ENCODE measurements at regions not wholly inside any gene's neighbourhood (a gene's known extent, or its start where the extent isn't known, plus 50 kb on each side); places are given as distances from the start of the nearest gene placed in this dataset.

GRCh38 chr11:114848027-114848426, 169.7 kb downstream of the NXPE2 start:
- no peak overlapping the region for H3K4me3 Mint-ChIP-seq (ENCODE audit: unreplicated experiment)
- no peak overlapping the region for H3K27ac Mint-ChIP-seq (ENCODE audit: unreplicated experiment)
- peaks cover 6% of the 10 kb centered on the region for H3K9me3 Mint-ChIP-seq (ENCODE audit: unreplicated experiment)
- H3K9me3 ChIP-seq: no peaks in the 10 kb centered on the region
- no peak for DNase-seq
- no peaks in the 10 kb centered on the region; the same call in 1 of the 2 replicates for H3K27me3 ChIP-seq (replicated peaks; ENCODE audit: control insufficient read depth, insufficient read depth, low read length)
- H3K36me3 Mint-ChIP-seq (ENCODE audit: insufficient read depth, unreplicated experiment): no peaks in the 10 kb centered on the region
- no peak overlapping the region for H3K4me3 ChIP-seq (ENCODE audit: low read depth, low read length)
- no peak for TF ChIP-seq CTCF (IDR thresholded peaks at IDR 0.05; ENCODE audit: insufficient read depth in 1 of 2, low read depth in 1 of 2, low read length in 1 of 2, severe bottlenecking in 1 of 2, unreplicated experiment in 1 of 2)
- no peaks in the 10 kb centered on the region for H3K4me1 ChIP-seq
- no peaks in the 10 kb centered on the region for H3K36me3 ChIP-seq (ENCODE audit: control insufficient read depth, insufficient read depth, low read length)
- H3K4me1 Mint-ChIP-seq (ENCODE audit: low read depth, unreplicated experiment): no peaks in the 10 kb centered on the region
- CTCF ChIA-PET: no interaction called here
- intact Hi-C loops (cut with micrococcal nuclease; ENCODE audit: unreplicated experiment): no loop called here
- H3K27me3 Mint-ChIP-seq (ENCODE audit: insufficient read depth, unreplicated experiment): peaks cover 29% of the 10 kb centered on the region
- POLR2A ChIA-PET: no interaction called here
- no TSS peak for BruUV-seq (replicated peaks)

DNA sequence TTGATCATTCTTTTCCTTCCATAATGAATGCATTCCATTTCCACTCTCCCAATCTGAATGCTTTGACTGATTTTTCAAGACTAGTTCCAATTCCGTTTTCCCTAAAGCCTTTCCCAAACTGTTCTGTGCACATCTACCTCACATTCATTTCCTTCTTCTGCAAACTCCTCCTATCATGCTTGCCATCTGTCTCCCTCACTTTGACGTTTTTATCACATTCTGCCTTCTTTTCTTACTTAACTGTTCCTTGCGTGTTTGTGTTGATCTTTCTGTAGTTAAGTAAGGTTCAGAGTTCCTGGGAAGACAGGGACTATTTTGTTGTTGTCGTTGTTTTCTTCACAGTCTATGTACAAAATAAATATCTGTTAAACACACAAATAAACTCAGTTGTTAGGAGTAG, 179.0 kb downstream of the NXPE2 start:
- no peaks in the 10 kb centered on the region for H3K9me3 Mint-ChIP-seq (ENCODE audit: unreplicated experiment)
- peaks cover 18% of the 10 kb centered on the region for H3K27me3 Mint-ChIP-seq (ENCODE audit: insufficient read depth, unreplicated experiment)
- ChIA-PET POLR2A (no interaction called here), CTCF (no interaction called here)
- H3K4me1 ChIP-seq: no peaks in the 10 kb centered on the region
- no peaks in the 10 kb centered on the region for H3K36me3 Mint-ChIP-seq (ENCODE audit: insufficient read depth, unreplicated experiment)
- H3K36me3 ChIP-seq (ENCODE audit: control insufficient read depth, insufficient read depth, low read length): no peaks in the 10 kb centered on the region
- H3K4me3 Mint-ChIP-seq (ENCODE audit: unreplicated experiment): no peak overlapping the region
- H3K4me1 Mint-ChIP-seq (ENCODE audit: low read depth, unreplicated experiment): no peaks in the 10 kb centered on the region
- H3K27me3 ChIP-seq (replicated peaks; ENCODE audit: control insufficient read depth, insufficient read depth, low read length): no peaks in the 10 kb centered on the region; the same call in none of the 2 replicates
- no TSS peak for BruUV-seq (replicated peaks)
- no peak for TF ChIP-seq CTCF (IDR thresholded peaks at IDR 0.05; ENCODE audit: insufficient read depth in 1 of 2, low read depth in 1 of 2, low read length in 1 of 2, severe bottlenecking in 1 of 2, unreplicated experiment in 1 of 2)
- no peak overlapping the region for H3K4me3 ChIP-seq (ENCODE audit: low read depth, low read length)
- no peak for DNase-seq
- H3K27ac Mint-ChIP-seq (ENCODE audit: unreplicated experiment): no peak overlapping the region
- no peaks in the 10 kb centered on the region for H3K9me3 ChIP-seq
- intact Hi-C loops (cut with micrococcal nuclease; ENCODE audit: unreplicated experiment): no loop called here

- no peaks in the 10 kb centered on the region for H3K9me3 ChIP-seq
- POLR2A ChIA-PET: no interaction called here
These were observed 186.6 kb downstream of the NXPE2 start for GRCh38 chr11:114864896-114865295.

More at GRCh38 chr11:114864896-114865295, 186.6 kb downstream of the NXPE2 start:
- Mint-ChIP-seq H3K27me3 (ENCODE audit: insufficient read depth, unreplicated experiment) (peaks cover 16% of the 10 kb centered on the region), H3K4me1 (ENCODE audit: low read depth, unreplicated experiment) (no peaks in the 10 kb centered on the region), H3K27ac (ENCODE audit: unreplicated experiment) (no peak overlapping the region), H3K36me3 (ENCODE audit: insufficient read depth, unreplicated experiment) (no peaks in the 10 kb centered on the region), H3K4me3 (ENCODE audit: unreplicated experiment) (no peak overlapping the region), H3K9me3 (ENCODE audit: unreplicated experiment) (no peaks in the 10 kb centered on the region)
- DNase-seq: no peak
- Histone ChIP-seq H3K4me3 (ENCODE audit: low read depth, low read length) (no peak overlapping the region), H3K4me1 (no peaks in the 10 kb centered on the region), H3K36me3 (ENCODE audit: control insufficient read depth, insufficient read depth, low read length) (no peaks in the 10 kb centered on the region), H3K27me3 (replicated peaks; ENCODE audit: control insufficient read depth, insufficient read depth, low read length) (no peaks in the 10 kb centered on the region)
- no TSS peak for BruUV-seq (replicated peaks)
- intact Hi-C loops (cut with micrococcal nuclease; ENCODE audit: unreplicated experiment): no loop called here
- CTCF ChIA-PET: no interaction called here
- no peak for TF ChIP-seq CTCF (IDR thresholded peaks at IDR 0.05; ENCODE audit: insufficient read depth in 1 of 2, low read depth in 1 of 2, low read length in 1 of 2, severe bottlenecking in 1 of 2, unreplicated experiment in 1 of 2)

Measured in Caco-2 (cell line).